GM12878 (cell line): ENCODE measurements at regions not wholly inside any gene's neighbourhood (a gene's known extent, or its start where the extent isn't known, plus 50 kb on each side); places are given as distances from the start of the nearest gene placed in this dataset.

Experiments
- ATAC-seq: fragments of 200-7000 bp; cut with Tn5 transposase; 3 replicates; pipeline ENCODE4 v1.9.1; 2020; ENCODE audit warnings: mild to moderate bottlenecking, moderate library complexity
- BruUV-seq: library from RNA; stranded (reverse); fragments of 400-500 nt; replicated peaks from 2 replicates; lab custom pipeline; 2021; lab: Mats Ljungman, UMichigan
- CTCF ChIA-PET: fragments of 300-600 bp; sonication (Branson Sonifier 250); formaldehyde crosslinking; extraction: SDS; loops from one replicate; lab custom pipeline; 2021; ENCODE audit warnings: inconsistent platforms; lab: Yijun Ruan, JAX
- POLR2A ChIA-PET: fragments of 350-600 bp; formaldehyde crosslinking; extraction: SDS; loops from one replicate; lab custom pipeline; 2021; ENCODE audit warnings: inconsistent platforms; lab: Charles Lee
- RAD21 ChIA-PET: fragments of 300-600 bp; sonication (Branson Sonifier 250); formaldehyde crosslinking; loops from one replicate; lab custom pipeline; 2023; ENCODE audit warnings: antibody characterized with exemption; ENCODE audit not compliant: unreplicated experiment; lab: Charles Lee
- SMC1A ChIA-PET: fragments of 300-600 bp; sonication (Branson Sonifier 250); formaldehyde crosslinking; loops from one replicate; lab custom pipeline; 2023; ENCODE audit not compliant: unreplicated experiment, uncharacterized antibody; lab: Charles Lee
- DNase-seq: peaks from one replicate; pipeline ENCODE4 v3.0.0-alpha.2; 2011; ENCODE audit warnings: low read depth, low spot score
- FAIRE-seq: peaks from 3 replicates; lab custom pipeline; 2011; peaks lifted over from hg19 to GRCh38; lab: Jason Lieb, UNC
- H2AFZ ChIP-seq: 2 replicates; pipeline ENCODE4 v1.6.0; 2011; ENCODE audit warnings: low read depth, low read length, control low read depth; ENCODE audit not compliant: control insufficient read depth
- H3K27ac ChIP-seq: 2 replicates; pipeline ENCODE4 v1.5.1; 2011; ENCODE audit warnings: control low read depth; ENCODE audit not compliant: control insufficient read depth, insufficient read depth
- H3K27me3 ChIP-seq, 2 experiments: replicated peaks in 1 of 2; 2 replicates each; pipeline versions ENCODE4 v1.6.0 to v1.6.1; 2011; ENCODE audit warnings: low read length in 1 of 2; ENCODE audit not compliant: control insufficient read depth in 2 of 2, insufficient read depth in 2 of 2
- H3K36me3 ChIP-seq, 2 experiments: 2 replicates each; pipeline ENCODE4 v1.5.1; 2011; ENCODE audit warnings: low read length in 1 of 2; ENCODE audit not compliant: control insufficient read depth in 2 of 2, insufficient read depth in 2 of 2
- H3K4me1 ChIP-seq: 2 replicates; pipeline ENCODE4 v1.6.1; 2011; ENCODE audit warnings: mild to moderate bottlenecking, low read length, moderate library complexity, mixed read lengths; ENCODE audit not compliant: control insufficient read depth, insufficient read depth
- H3K4me2 ChIP-seq: 2 replicates; pipeline ENCODE4 v1.6.0; 2011; ENCODE audit warnings: control low read depth; ENCODE audit not compliant: control insufficient read depth, insufficient read depth
- H3K4me3 ChIP-seq: fragments of 200-600 bp; sonication (generic); 2 replicates; pipeline ENCODE4 v1.5.1; 2016
- H3K79me2 ChIP-seq: 2 replicates; pipeline ENCODE4 v1.6.0; 2011; ENCODE audit warnings: low read length; ENCODE audit not compliant: control insufficient read depth, insufficient read depth
- H3K9ac ChIP-seq: 2 replicates; pipeline ENCODE4 v1.8.0; 2011; ENCODE audit warnings: low read length, control low read depth, mixed read lengths; ENCODE audit not compliant: control insufficient read depth, insufficient read depth
- H3K9me3 ChIP-seq: replicated peaks from 3 replicates; pipeline ENCODE4 v1.5.1; 2011; ENCODE audit warnings: mild to moderate bottlenecking, low read length; ENCODE audit not compliant: control insufficient read depth, insufficient read depth
- H4K20me1 ChIP-seq: 2 replicates; pipeline ENCODE4 v1.6.0; 2011; ENCODE audit not compliant: control insufficient read depth, insufficient read depth
- CBFB ChIP-seq: IDR thresholded peaks from 2 replicates; pipeline ENCODE4 v1.6.1; 2016; ENCODE audit warnings: antibody characterized with exemption, low read depth
- CTCF ChIP-seq, 3 experiments: IDR thresholded peaks in 2 of 3; conservative IDR thresholded peaks in 1 of 3; 2 replicates each; pipeline ENCODE4 v1.5.1; 2011; ENCODE audit warnings: low read depth in 3 of 3, low read length in 3 of 3, mild to moderate bottlenecking in 3 of 3, control low read depth in 2 of 3, moderate library complexity in 2 of 3, inconsistent platforms in 1 of 3, mixed read lengths in 1 of 3; ENCODE audit not compliant: control insufficient read depth in 2 of 3, insufficient read depth in 1 of 3; ENCODE audit errors: extremely low read depth in 1 of 3
- ESRRA ChIP-seq: IDR thresholded peaks from 2 replicates; pipeline ENCODE4 v1.6.1; 2012; ENCODE audit warnings: mild to moderate bottlenecking, low read length, improper control_type of control experiment
- KDM1A ChIP-seq: fragments of 200-600 bp; sonication (generic); IDR thresholded peaks from 2 replicates; pipeline ENCODE4 v1.6.1; 2016; ENCODE audit warnings: borderline replicate concordance
- NKRF ChIP-seq: fragments of 450-650 bp; conservative IDR thresholded peaks from 2 replicates; pipeline ENCODE4 v1.6.1; 2017; ENCODE audit warnings: mild to moderate bottlenecking, moderate library complexity
- POLR2A ChIP-seq: IDR thresholded peaks from 2 replicates; pipeline ENCODE4 v1.6.1; 2011; ENCODE audit warnings: low read depth, mild to moderate bottlenecking, low read length
- WGBS: methylation state at CpG from one replicate; pipeline ENCODE4 v1.1.6; 2016; ENCODE audit warnings: low lambda C conversion rate; ENCODE audit not compliant: insufficient replicate concordance, insufficient coverage; ENCODE audit errors: missing lambda C conversion rate; 5-methylcytosine and 5-hydroxymethylcytosine counted together
- in situ Hi-C: fragments of 300-500 bp; cut with MboI; formaldehyde crosslinking; loops from 9 replicates; pipeline ENCODE4 v1.14.3; 2018; ENCODE audit warnings: mixed read lengths
- intact Hi-C: fragments of 100-400 bp; cut with micrococcal nuclease; formaldehyde crosslinking; loops from one replicate; pipeline ENCODE4 v1.14.2; 2022; ENCODE audit not compliant: unreplicated experiment
- TF ChIP-seq, protein P1 (sequence below): IDR thresholded peaks from 2 replicates; pipeline ENCODE4 v1.6.1; 2012; ENCODE audit warnings: low read depth, low read length, improper control_type of control experiment

DNA sequence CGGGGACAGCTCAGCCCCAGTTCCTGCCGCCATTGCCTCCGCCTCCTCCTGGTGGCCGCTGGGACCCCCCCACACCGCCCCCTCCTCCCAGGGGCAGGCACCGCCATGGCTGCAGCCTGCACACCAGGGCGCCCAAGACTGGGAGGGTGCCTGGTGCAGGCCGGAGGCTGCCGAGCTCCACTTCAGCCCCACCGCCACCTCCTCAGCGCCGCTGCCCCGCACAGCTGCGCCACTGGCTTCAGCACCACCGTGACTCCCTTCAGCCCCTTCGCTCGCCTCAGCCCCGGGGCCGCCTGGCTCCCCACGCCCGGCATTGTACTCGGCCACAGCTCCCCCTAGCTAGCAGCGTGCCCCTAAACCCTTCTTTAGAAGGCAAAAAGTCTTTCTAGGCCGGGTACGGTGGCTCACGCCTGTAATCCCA, 131.1 kb downstream of the CRYBB2 start:
- intact Hi-C loops, result no loop called here
- no peak overlapping the region for H2AFZ ChIP-seq
- DNase-seq (no peak), ATAC-seq (no peak)
- 97% methylated on average over 18 of the region's 26 CpGs for WGBS
- SMC1A ChIA-PET, result no interaction called here
- no peak for TF ChIP-seq ESRRA
- TF ChIP-seq NKRF, result no peak
- TF ChIP-seq KDM1A, result no peak
- no peak for TF ChIP-seq CTCF (IDR thresholded peaks at IDR 0.05 in 2 of 3, conservative IDR thresholded peaks at IDR 0.05 in 1 of 3; ENCODE audit: control insufficient read depth in 2 of 3, extremely low read depth in 1 of 3, insufficient read depth in 1 of 3, low read depth in 3 of 3, low read length in 3 of 3)
- no peak for TF ChIP-seq POLR2A
- TF ChIP-seq, protein P1, sequence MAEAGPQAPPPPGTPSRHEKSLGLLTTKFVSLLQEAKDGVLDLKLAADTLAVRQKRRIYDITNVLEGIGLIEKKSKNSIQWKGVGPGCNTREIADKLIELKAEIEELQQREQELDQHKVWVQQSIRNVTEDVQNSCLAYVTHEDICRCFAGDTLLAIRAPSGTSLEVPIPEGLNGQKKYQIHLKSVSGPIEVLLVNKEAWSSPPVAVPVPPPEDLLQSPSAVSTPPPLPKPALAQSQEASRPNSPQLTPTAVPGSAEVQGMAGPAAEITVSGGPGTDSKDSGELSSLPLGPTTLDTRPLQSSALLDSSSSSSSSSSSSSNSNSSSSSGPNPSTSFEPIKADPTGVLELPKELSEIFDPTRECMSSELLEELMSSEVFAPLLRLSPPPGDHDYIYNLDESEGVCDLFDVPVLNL, result no peak
- no peak for TF ChIP-seq CBFB
- TF ChIP-seq, all 136 proteins: peak for 0
- Histone ChIP-seq H3K79me2 (no peaks in the 10 kb centered on the region), H3K27me3 (no peaks in the 10 kb centered on the region), H3K27ac (no peak overlapping the region), H3K9me3 (no peaks in the 10 kb centered on the region), H3K4me2 (no peak overlapping the region), H3K4me1 (no peaks in the 10 kb centered on the region), H3K4me3 (no peak overlapping the region), H3K9ac (no peak overlapping the region), H4K20me1 (no peaks in the 10 kb centered on the region), H3K36me3 (peaks cover 12 to 18% of the 10 kb centered on the region in 2 experiments; a peak in 3 of 4 replicates)
- FAIRE-seq, result no peak
- RAD21 ChIA-PET, result interaction anchor here (0.7 kb wide), 1 partner anchor 9 kb away, joined by 6 read pairs; no protein-coding TSS in a partner anchor
- POLR2A ChIA-PET, result interaction anchor here (0.7 kb wide), 1 partner anchor 843 kb away, joined by 5 read pairs; no protein-coding TSS in a partner anchor
- in situ Hi-C loops, result no loop called here
- no TSS peak for BruUV-seq
- CTCF ChIA-PET, result no interaction called here
